ENCODE measurements at regions not wholly inside any gene's neighbourhood (a gene's known extent, or its start where the extent isn't known, plus 50 kb on each side); places are given as distances from the start of the nearest gene placed in this dataset.
"Not testable (repeated sequence)": the region's sequence is repeated elsewhere in the genome, so short reads cannot be mapped to it uniquely, and the experiment has no call there.

- no peak for DNase-seq
Measured at GRCh38 chr2:216774620-216775019, 79.3 kb upstream of the IGFBP5 start.

- DNase-seq: no peak
Measured at GRCh38 chr2:216774180-216774579, 78.8 kb upstream of the IGFBP5 start.

- no peak for DNase-seq
Measured at GRCh38 chr2:216773072-216773471, 77.7 kb upstream of the IGFBP5 start.

GRCh38 chr2:216770717-216771116 is 75.4 kb upstream of the IGFBP5 start:
- no peak for DNase-seq

- no peak for DNase-seq
Measured at GRCh38 chr2:216770050-216770449, 74.7 kb upstream of the IGFBP5 start.

GRCh38 chr2:216769626-216770025 is 74.3 kb upstream of the IGFBP5 start:
- DNase-seq: no peak

- DNase-seq: no peak
Measured at GRCh38 chr2:216768908-216769411, 73.6 kb upstream of the IGFBP5 start.

- DNase-seq: peak; percentile 86
Measured at GRCh38 chr2:216765761-216766262, 70.5 kb upstream of the IGFBP5 start.

- no peak for DNase-seq
Measured at GRCh38 chr2:216763396-216763795, 68.0 kb upstream of the IGFBP5 start.

GRCh38 chr2:216761809-216762208 is 66.5 kb upstream of the IGFBP5 start:
- DNase-seq: no peak

- DNase-seq: no peak
Measured at GRCh38 chr2:216761133-216761532, 65.8 kb upstream of the IGFBP5 start.

- no peak for DNase-seq
Measured at GRCh38 chr2:216758256-216759155, 63.2 kb upstream of the IGFBP5 start.

GRCh38 chr2:216757532-216757931 is 62.2 kb upstream of the IGFBP5 start:
- no peak for DNase-seq

GRCh38 chr2:216756435-216756834 is 61.1 kb upstream of the IGFBP5 start:
- DNase-seq: no peak

- no peak for DNase-seq
Measured at GRCh38 chr2:216754812-216755211, 59.5 kb upstream of the IGFBP5 start.

- DNase-seq: no peak
Measured at GRCh38 chr2:216754336-216754735, 59.0 kb upstream of the IGFBP5 start.

- no peak for DNase-seq
Measured at GRCh38 chr2:216752855-216753505, 57.6 kb upstream of the IGFBP5 start.

- not testable (repeated sequence) for DNase-seq
Measured at GRCh38 chr2:216750750-216751149, 55.4 kb upstream of the IGFBP5 start.

- not testable (repeated sequence) for DNase-seq
Measured at GRCh38 chr2:216746268-216746667, 50.9 kb upstream of the IGFBP5 start.

GRCh38 chr2:216745453-216745852 is 50.1 kb upstream of the IGFBP5 start:
- DNase-seq: no peak
